ENCODE measurements at regions not wholly inside any gene's neighbourhood (a gene's known extent, or its start where the extent isn't known, plus 50 kb on each side); places are given as distances from the start of the nearest gene placed in this dataset.

DNA sequence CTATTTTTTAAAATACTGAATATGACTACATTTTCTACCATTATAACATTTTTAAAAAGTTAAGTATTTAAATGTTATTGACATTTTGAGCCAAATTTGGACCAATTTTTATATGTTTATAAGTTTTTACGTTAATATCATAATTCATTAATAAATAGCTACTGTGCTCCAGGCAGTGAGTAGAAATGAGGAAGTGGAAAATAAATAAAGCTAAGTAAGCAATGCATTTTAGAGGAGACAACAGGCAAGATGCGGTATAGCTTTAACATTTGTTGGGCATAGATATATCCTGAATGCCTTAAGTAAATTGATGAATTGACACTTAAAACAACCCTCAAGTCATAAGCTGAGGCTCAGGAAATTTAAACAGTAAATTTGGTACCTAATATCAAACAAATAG, 474.8 kb downstream of the PCDH10 start:
- TF ChIP-seq, protein P1, sequence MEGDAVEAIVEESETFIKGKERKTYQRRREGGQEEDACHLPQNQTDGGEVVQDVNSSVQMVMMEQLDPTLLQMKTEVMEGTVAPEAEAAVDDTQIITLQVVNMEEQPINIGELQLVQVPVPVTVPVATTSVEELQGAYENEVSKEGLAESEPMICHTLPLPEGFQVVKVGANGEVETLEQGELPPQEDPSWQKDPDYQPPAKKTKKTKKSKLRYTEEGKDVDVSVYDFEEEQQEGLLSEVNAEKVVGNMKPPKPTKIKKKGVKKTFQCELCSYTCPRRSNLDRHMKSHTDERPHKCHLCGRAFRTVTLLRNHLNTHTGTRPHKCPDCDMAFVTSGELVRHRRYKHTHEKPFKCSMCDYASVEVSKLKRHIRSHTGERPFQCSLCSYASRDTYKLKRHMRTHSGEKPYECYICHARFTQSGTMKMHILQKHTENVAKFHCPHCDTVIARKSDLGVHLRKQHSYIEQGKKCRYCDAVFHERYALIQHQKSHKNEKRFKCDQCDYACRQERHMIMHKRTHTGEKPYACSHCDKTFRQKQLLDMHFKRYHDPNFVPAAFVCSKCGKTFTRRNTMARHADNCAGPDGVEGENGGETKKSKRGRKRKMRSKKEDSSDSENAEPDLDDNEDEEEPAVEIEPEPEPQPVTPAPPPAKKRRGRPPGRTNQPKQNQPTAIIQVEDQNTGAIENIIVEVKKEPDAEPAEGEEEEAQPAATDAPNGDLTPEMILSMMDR (IDR thresholded peaks at IDR 0.05) = no peak
- no peak for TF ChIP-seq EP300 (IDR thresholded peaks at IDR 0.05)

Data from sigmoid colon (tissue), 4 donors.